A549 (cell line): ENCODE measurements at regions not wholly inside any gene's neighbourhood (a gene's known extent, or its start where the extent isn't known, plus 50 kb on each side); places are given as distances from the start of the nearest gene placed in this dataset.

Experiments
- ATAC-seq, 2 experiments: fragments of 200-7000 bp in 1 of 2; fragments of >200 bp in 1 of 2; cut with Nextera tagmentation in 1 of 2; cut with Tn5 transposase in 1 of 2; 3 replicates each; pipeline versions ENCODE4 v1.8.0 to v1.9.1; 2018 to 2020; ENCODE audit warnings: mild to moderate bottlenecking in 1 of 2, moderate library complexity in 1 of 2
- CTCF ChIA-PET: fragments of 300-600 bp; sonication (Branson Sonifier 250); formaldehyde crosslinking; extraction: SDS; loops from one replicate; lab custom pipeline; 2021; ENCODE audit warnings: antibody characterized with exemption, inconsistent platforms; lab: Yijun Ruan, JAX
- POLR2A ChIA-PET: fragments of 350-600 bp; formaldehyde crosslinking; extraction: SDS; loops from one replicate; lab custom pipeline; 2021; ENCODE audit warnings: antibody characterized with exemption, inconsistent platforms; lab: Yijun Ruan, JAX
- DNase-seq, 2 experiments: peaks; one replicate each; pipeline versions ENCODE4 v3.0.0 to v3.0.0-alpha.2; 2011 to 2016; ENCODE audit warnings: low read depth in 1 of 2, low spot score in 1 of 2
- FAIRE-seq: peaks from 2 replicates; lab custom pipeline; 2011; peaks lifted over from hg19 to GRCh38; lab: Jason Lieb, UNC
- H3K27ac ChIP-seq, 2 experiments: fragments of >200 bp; sonication (Bioruptor Twin); formaldehyde crosslinking; 3 replicates each; pipeline ENCODE4 v1.5.1; 2016 to 2017
- H3K4me1 ChIP-seq: fragments of >200 bp; sonication (Bioruptor Twin); formaldehyde crosslinking; 3 replicates; pipeline ENCODE4 v1.6.1; 2016
- H3K4me2 ChIP-seq: fragments of >200 bp; sonication (Bioruptor Twin); formaldehyde crosslinking; 3 replicates; pipeline ENCODE4 v1.6.1; 2016
- H3K4me3 ChIP-seq: fragments of >200 bp; sonication (Bioruptor Twin); formaldehyde crosslinking; 3 replicates; pipeline ENCODE4 v1.5.1; 2016
- H3K9me3 ChIP-seq: fragments of >200 bp; sonication (Bioruptor Twin); formaldehyde crosslinking; 3 replicates; pipeline ENCODE4 v1.6.1; 2016
- ATOH8 ChIP-seq: fragments of 250-450 bp; sonication (Bioruptor Pico); IDR thresholded peaks from 2 replicates; pipeline ENCODE4 v1.5.0; 2020; ENCODE audit warnings: low read depth, mild to moderate bottlenecking, moderate library complexity
- CBX2 ChIP-seq: fragments of 200-600 bp; sonication (generic); IDR thresholded peaks from 2 replicates; pipeline ENCODE4 v1.6.1; 2016; ENCODE audit warnings: low read depth, mild to moderate bottlenecking, borderline replicate concordance
- CBX8 ChIP-seq: fragments of 200-600 bp; sonication (generic); IDR thresholded peaks from 2 replicates; pipeline ENCODE4 v1.6.1; 2016
- CHD2 ChIP-seq: fragments of 150-350 bp; IDR thresholded peaks from 2 replicates; pipeline ENCODE4 v1.6.1; 2014; ENCODE audit warnings: low read length; ENCODE audit not compliant: partially characterized antibody
- CHD4 ChIP-seq: fragments of 200-600 bp; sonication (generic); IDR thresholded peaks from 2 replicates; pipeline ENCODE4 v1.6.1; 2016; ENCODE audit warnings: antibody characterized with exemption, mild to moderate bottlenecking, borderline replicate concordance
- EHMT2 ChIP-seq: fragments of 200-600 bp; sonication (generic); IDR thresholded peaks from 2 replicates; pipeline ENCODE4 v1.6.1; 2016; ENCODE audit warnings: antibody characterized with exemption, low read depth, mild to moderate bottlenecking, moderate library complexity
- EP300 ChIP-seq, 2 experiments: fragments of >200 bp; sonication (Bioruptor Twin); formaldehyde crosslinking; IDR thresholded peaks; 2 replicates in 1 of 2; 3 replicates in 1 of 2; pipeline ENCODE4 v1.6.1; 2016 to 2017
- FOSB ChIP-seq: fragments of 250-450 bp; sonication (Bioruptor Pico); IDR thresholded peaks from 2 replicates; pipeline ENCODE4 v1.5.0; 2020; ENCODE audit warnings: mild to moderate bottlenecking, moderate library complexity
- FOXS1 ChIP-seq: fragments of 250-450 bp; sonication (Bioruptor Pico); IDR thresholded peaks from 2 replicates; pipeline ENCODE4 v1.5.0; 2020; ENCODE audit warnings: mild to moderate bottlenecking, moderate library complexity
- GATA3 ChIP-seq: IDR thresholded peaks from 2 replicates; pipeline ENCODE4 v1.6.1; 2012; ENCODE audit warnings: borderline replicate concordance
- HOXB13 ChIP-seq: fragments of 250-450 bp; sonication (Bioruptor Pico); IDR thresholded peaks from 2 replicates; pipeline ENCODE4 v1.5.0; 2020; ENCODE audit warnings: low read depth, mild to moderate bottlenecking, moderate library complexity
- HOXB5 ChIP-seq: fragments of 250-450 bp; sonication (Bioruptor Pico); IDR thresholded peaks from 2 replicates; pipeline ENCODE4 v1.5.0; 2020; ENCODE audit warnings: mild to moderate bottlenecking, moderate library complexity
- KDM1A ChIP-seq: fragments of 200-600 bp; sonication (generic); IDR thresholded peaks from 2 replicates; pipeline ENCODE4 v1.6.1; 2016; ENCODE audit warnings: low read depth, mild to moderate bottlenecking
- MAFK ChIP-seq: fragments of 450-650 bp; IDR thresholded peaks from 2 replicates; pipeline ENCODE4 v1.6.1; 2014; ENCODE audit not compliant: partially characterized antibody
- MYC ChIP-seq: IDR thresholded peaks from 2 replicates; pipeline ENCODE4 v1.6.1; 2012; ENCODE audit warnings: mild to moderate bottlenecking, inconsistent platforms, low read length, improper control_type of control experiment, borderline replicate concordance
- NPAS2 ChIP-seq: fragments of 250-450 bp; sonication (Bioruptor Pico); IDR thresholded peaks from 2 replicates; pipeline ENCODE4 v1.8.0; 2022; ENCODE audit warnings: mild to moderate bottlenecking, moderate library complexity, borderline replicate concordance
- NR3C1 ChIP-seq: fragments of >200 bp; sonication (Bioruptor Twin); formaldehyde crosslinking; IDR thresholded peaks from 3 replicates; pipeline ENCODE4 v1.6.1; 2017
- PHF8 ChIP-seq: fragments of 200-600 bp; sonication (generic); IDR thresholded peaks from 2 replicates; pipeline ENCODE4 v1.6.1; 2016; ENCODE audit warnings: low read depth, mild to moderate bottlenecking, antibody characterized with exemption, moderate library complexity, borderline replicate concordance
- RARB ChIP-seq: fragments of 250-450 bp; sonication (Bioruptor Pico); IDR thresholded peaks from 2 replicates; pipeline ENCODE4 v1.8.0; 2021; ENCODE audit warnings: mild to moderate bottlenecking, moderate library complexity
- RCOR1 ChIP-seq: fragments of 150-350 bp; IDR thresholded peaks from 2 replicates; pipeline ENCODE4 v1.6.1; 2014; ENCODE audit warnings: antibody characterized with exemption, low read length, low read depth
- RNF2 ChIP-seq: fragments of 200-600 bp; sonication (generic); IDR thresholded peaks from 2 replicates; pipeline ENCODE4 v1.6.1; 2016; ENCODE audit warnings: low read depth, mild to moderate bottlenecking, antibody characterized with exemption, moderate library complexity, borderline replicate concordance
- ZC3H11A ChIP-seq: fragments of 450-650 bp; IDR thresholded peaks from 2 replicates; pipeline ENCODE4 v1.6.1; 2014; ENCODE audit warnings: antibody characterized with exemption, mild to moderate bottlenecking
- ZFP36 ChIP-seq: fragments of 450-650 bp; IDR thresholded peaks from 2 replicates; pipeline ENCODE4 v1.6.1; 2014; ENCODE audit warnings: borderline replicate concordance; ENCODE audit not compliant: partially characterized antibody
- ZNF302 ChIP-seq: fragments of 250-450 bp; sonication (Bioruptor Pico); IDR thresholded peaks from 2 replicates; pipeline ENCODE4 v1.9.0; 2021; ENCODE audit warnings: inconsistent platforms, mild to moderate bottlenecking, moderate library complexity
- WGBS: methylation state at CpG from one replicate; pipeline ENCODE4 v1.1.6; 2017; ENCODE audit errors: missing lambda C conversion rate; 5-methylcytosine and 5-hydroxymethylcytosine counted together
- TF ChIP-seq, protein P1 (sequence below): fragments of >200 bp; sonication (Bioruptor Twin); formaldehyde crosslinking; IDR thresholded peaks from 3 replicates; pipeline ENCODE4 v1.5.1; 2016
- TF ChIP-seq, protein P2 (sequence below): fragments of >200 bp; sonication (Bioruptor Twin); formaldehyde crosslinking; IDR thresholded peaks from 3 replicates; pipeline ENCODE4 v1.6.1; 2016
- TF ChIP-seq, protein P3 (sequence below): fragments of >200 bp; sonication (Bioruptor Twin); formaldehyde crosslinking; IDR thresholded peaks from 2 replicates; pipeline ENCODE4 v1.6.1; 2016

- TF ChIP-seq CBX2 (no peak), RARB (CRISPR knock-in tag) (no peak), ATOH8 (CRISPR knock-in tag) (no peak), RNF2 (no peak), MYC (no peak), ZFP36 (no peak), FOSB (CRISPR knock-in tag) (no peak), KDM1A (no peak), ZNF302 (no peak)
Observed at GRCh38 chr17:33977729-33978514, 277.2 kb upstream of the CCL2 start (continued).

- Histone ChIP-seq H3K27ac (no peak overlapping the region), H3K4me1 (no peaks in the 10 kb centered on the region), H3K4me2 (no peak overlapping the region)
- 17% methylated on average over 5 of the region's 5 CpGs for WGBS
- no peak for FAIRE-seq
- CTCF ChIA-PET, result interaction anchor here (1.3 to 1.6 kb wide), 2 partner anchors 10 to 383 kb away, joined by 3 read pairs; no protein-coding TSS in a partner anchor
- no peak for ATAC-seq
- TF ChIP-seq MAFK, result no peak
- TF ChIP-seq EHMT2, result no peak
- TF ChIP-seq, all 56 proteins: peak for 0
- Histone ChIP-seq H3K4me3 (no peak overlapping the region), H3K9me3 (no peaks in the 10 kb centered on the region; the same call in 2 of the 3 replicates)
- DNase-seq, result no peak
- POLR2A ChIA-PET, result no interaction called here
Observed at GRCh38 chr17:33978889-33979288, 276.2 kb upstream of the CCL2 start.

GRCh38 chr17:33980193-33980592, 274.9 kb upstream of the CCL2 start:
- no peak overlapping the region for H3K27ac ChIP-seq
- no peak for DNase-seq
- no peak for FAIRE-seq
- 33% methylated on average over 2 of the region's 2 CpGs for WGBS
- no peak overlapping the region for H3K4me3 ChIP-seq
- ChIA-PET POLR2A (no interaction called here), CTCF (no interaction called here)
- TF ChIP-seq EP300 (IDR thresholded peaks at IDR 0.05) (no peak), CHD2 (no peak), ZC3H11A (no peak), PHF8 (no peak), CBX8 (no peak), HOXB13 (CRISPR knock-in tag) (no peak), NR3C1 (no peak), HOXB5 (CRISPR knock-in tag) (no peak), GATA3 (no peak), ZFP36 (no peak), NPAS2 (CRISPR knock-in tag) (no peak), MYC (no peak), RCOR1 (no peak), CHD4 (no peak), FOXS1 (CRISPR knock-in tag) (no peak)
- TF ChIP-seq, protein P1, sequence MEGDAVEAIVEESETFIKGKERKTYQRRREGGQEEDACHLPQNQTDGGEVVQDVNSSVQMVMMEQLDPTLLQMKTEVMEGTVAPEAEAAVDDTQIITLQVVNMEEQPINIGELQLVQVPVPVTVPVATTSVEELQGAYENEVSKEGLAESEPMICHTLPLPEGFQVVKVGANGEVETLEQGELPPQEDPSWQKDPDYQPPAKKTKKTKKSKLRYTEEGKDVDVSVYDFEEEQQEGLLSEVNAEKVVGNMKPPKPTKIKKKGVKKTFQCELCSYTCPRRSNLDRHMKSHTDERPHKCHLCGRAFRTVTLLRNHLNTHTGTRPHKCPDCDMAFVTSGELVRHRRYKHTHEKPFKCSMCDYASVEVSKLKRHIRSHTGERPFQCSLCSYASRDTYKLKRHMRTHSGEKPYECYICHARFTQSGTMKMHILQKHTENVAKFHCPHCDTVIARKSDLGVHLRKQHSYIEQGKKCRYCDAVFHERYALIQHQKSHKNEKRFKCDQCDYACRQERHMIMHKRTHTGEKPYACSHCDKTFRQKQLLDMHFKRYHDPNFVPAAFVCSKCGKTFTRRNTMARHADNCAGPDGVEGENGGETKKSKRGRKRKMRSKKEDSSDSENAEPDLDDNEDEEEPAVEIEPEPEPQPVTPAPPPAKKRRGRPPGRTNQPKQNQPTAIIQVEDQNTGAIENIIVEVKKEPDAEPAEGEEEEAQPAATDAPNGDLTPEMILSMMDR, result no peak
- TF ChIP-seq, protein P2, sequence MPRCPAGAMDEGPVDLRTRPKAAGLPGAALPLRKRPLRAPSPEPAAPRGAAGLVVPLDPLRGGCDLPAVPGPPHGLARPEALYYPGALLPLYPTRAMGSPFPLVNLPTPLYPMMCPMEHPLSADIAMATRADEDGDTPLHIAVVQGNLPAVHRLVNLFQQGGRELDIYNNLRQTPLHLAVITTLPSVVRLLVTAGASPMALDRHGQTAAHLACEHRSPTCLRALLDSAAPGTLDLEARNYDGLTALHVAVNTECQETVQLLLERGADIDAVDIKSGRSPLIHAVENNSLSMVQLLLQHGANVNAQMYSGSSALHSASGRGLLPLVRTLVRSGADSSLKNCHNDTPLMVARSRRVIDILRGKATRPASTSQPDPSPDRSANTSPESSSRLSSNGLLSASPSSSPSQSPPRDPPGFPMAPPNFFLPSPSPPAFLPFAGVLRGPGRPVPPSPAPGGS, result no peak
- TF ChIP-seq, protein P3, sequence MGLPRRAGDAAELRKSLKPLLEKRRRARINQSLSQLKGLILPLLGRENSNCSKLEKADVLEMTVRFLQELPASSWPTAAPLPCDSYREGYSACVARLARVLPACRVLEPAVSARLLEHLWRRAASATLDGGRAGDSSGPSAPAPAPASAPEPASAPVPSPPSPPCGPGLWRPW, result no peak
- TF ChIP-seq, all 56 proteins: peak for 0
- H3K4me2 ChIP-seq, result no peak overlapping the region
- H3K4me1 ChIP-seq, result no peaks in the 10 kb centered on the region
- no peaks in the 10 kb centered on the region; the same call in 2 of the 3 replicates for H3K9me3 ChIP-seq
- ATAC-seq, result no peak
